Thyroid gland (tissue), 4 donors: ENCODE measurements at regions not wholly inside any gene's neighbourhood (a gene's known extent, or its start where the extent isn't known, plus 50 kb on each side); places are given as distances from the start of the nearest gene placed in this dataset.
"Not testable (repeated sequence)": the region's sequence is repeated elsewhere in the genome, so short reads cannot be mapped to it uniquely, and the experiment has no call there.

ENCODE experiments used
- DNase-seq, 2 donors: peaks; one replicate each; pipeline ENCODE4 v3.0.0-alpha.2; 2019
- H3K27ac ChIP-seq, 3 donors: fragments of 200-600 bp; sonication (generic); 1 replicate in 2 of 3; 2 replicates in 1 of 3; pipeline ENCODE4 v1.5.1; 2016 to 2019; ENCODE audit warnings: mild to moderate bottlenecking in 1 of 3, moderate library complexity in 1 of 3
- H3K27me3 ChIP-seq: fragments of 200-600 bp; sonication (generic); one replicate; pipeline ENCODE4 v1.5.1; 2019
- H3K36me3 ChIP-seq, 2 donors: fragments of 200-600 bp; sonication (generic); one replicate each; pipeline ENCODE4 v1.5.1; 2016 to 2019
- H3K4me1 ChIP-seq, 2 donors: fragments of 200-600 bp; sonication (generic); one replicate each; pipeline ENCODE4 v1.5.1; 2017 to 2019
- H3K4me3 ChIP-seq, 3 donors: fragments of 200-600 bp; sonication (generic); replicated peaks in 1 of 3; 1 replicate in 2 of 3; 2 replicates in 1 of 3; pipeline ENCODE4 v1.5.1; 2016; ENCODE audit warnings: mild to moderate bottlenecking in 1 of 3
- H3K9me3 ChIP-seq: fragments of 200-600 bp; sonication (generic); one replicate; pipeline ENCODE4 v1.5.1; 2017
- POLR2A ChIP-seq, 2 donors: fragments of 450-650 bp; IDR thresholded peaks; one replicate each; pipeline ENCODE4 v1.6.1; 2017; ENCODE audit warnings: antibody characterized with exemption in 2 of 2, mild to moderate bottlenecking in 2 of 2, moderate library complexity in 1 of 2
- WGBS, 2 donors: methylation state at CpG; one replicate each; pipeline ENCODE4 v1.1.5; 2017; 5-methylcytosine and 5-hydroxymethylcytosine counted together
- intact Hi-C: fragments of 100-400 bp; cut with DNase I; formaldehyde crosslinking; loops from one replicate; pipeline ENCODE4 v1.15.1; 2023
- TF ChIP-seq, protein P1 (sequence below), 6 experiments: fragments of 200-600 bp in 3 of 6; fragments of 450-650 bp in 3 of 6; sonication (generic) in 3 of 6; IDR thresholded peaks; one replicate each; pipeline ENCODE4 v1.5.1; 2016 to 2019; ENCODE audit warnings: antibody characterized with exemption in 6 of 6, mild to moderate bottlenecking in 2 of 6, inconsistent platforms in 1 of 6, moderate library complexity in 1 of 6

DNA sequence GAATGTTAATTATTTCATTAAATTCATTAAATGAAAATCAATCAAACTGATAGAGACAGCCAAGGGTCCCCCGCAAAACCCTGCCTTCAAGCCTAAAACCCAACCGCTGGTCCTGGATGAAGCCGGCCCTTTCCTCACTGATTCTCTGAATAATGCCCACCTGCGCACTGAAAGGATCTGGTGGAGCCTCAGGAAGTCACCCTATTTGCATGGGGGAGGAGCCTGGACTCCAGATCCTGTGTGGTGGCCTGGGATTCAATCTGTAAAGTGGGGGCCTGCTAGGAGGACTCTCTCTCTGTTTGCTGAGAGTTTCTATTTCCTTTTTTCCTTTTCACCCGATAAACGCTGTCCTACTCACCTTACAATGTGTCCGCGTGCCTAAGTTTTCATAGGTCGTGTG, 97.9 kb upstream of the ADAMTS3 start:
- H3K9me3 ChIP-seq, result no peaks in the 10 kb centered on the region
- no peaks in the 10 kb centered on the region for H3K36me3 ChIP-seq
- WGBS, 2 donors, result 86 to 89% methylated on average over 9 of the region's 9 CpGs

DNA sequence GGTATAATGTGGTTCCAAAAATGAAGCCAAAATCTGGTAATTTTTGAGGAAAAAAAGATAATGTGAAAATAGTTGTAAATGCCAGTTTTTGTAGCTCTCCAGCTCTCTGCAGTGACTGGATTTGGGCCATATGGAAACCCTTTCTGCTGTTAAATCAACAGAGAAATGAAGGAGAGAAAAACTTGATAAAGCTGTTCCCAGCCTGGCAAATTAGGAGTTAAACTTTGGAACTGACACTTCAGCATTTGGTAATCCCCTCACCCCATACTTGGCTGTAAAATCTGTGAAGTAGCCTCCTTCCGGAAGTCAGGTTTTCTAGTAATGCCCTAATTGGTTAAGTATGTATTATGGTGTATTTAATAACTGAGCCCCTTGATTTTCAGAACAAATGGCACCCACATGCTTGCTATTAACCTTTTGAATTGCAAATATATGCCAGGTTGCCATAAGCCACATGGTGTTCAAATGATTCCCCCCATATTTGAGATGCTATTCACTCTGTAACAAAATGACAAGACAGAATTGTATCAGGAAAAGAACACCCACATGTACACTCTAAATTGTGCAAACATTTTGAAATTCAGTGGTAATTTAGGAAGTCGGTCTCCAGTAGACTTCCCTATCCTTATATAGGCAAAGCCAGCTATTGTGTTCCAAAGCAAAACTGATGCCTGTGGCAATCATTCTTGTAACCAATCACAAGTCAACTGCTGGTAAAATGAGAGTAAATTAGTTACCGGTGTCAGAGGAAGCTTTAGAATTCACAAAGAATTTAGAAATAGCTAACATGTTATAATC, 96.3 kb upstream of the ADAMTS3 start:
- TF ChIP-seq, protein P1, sequence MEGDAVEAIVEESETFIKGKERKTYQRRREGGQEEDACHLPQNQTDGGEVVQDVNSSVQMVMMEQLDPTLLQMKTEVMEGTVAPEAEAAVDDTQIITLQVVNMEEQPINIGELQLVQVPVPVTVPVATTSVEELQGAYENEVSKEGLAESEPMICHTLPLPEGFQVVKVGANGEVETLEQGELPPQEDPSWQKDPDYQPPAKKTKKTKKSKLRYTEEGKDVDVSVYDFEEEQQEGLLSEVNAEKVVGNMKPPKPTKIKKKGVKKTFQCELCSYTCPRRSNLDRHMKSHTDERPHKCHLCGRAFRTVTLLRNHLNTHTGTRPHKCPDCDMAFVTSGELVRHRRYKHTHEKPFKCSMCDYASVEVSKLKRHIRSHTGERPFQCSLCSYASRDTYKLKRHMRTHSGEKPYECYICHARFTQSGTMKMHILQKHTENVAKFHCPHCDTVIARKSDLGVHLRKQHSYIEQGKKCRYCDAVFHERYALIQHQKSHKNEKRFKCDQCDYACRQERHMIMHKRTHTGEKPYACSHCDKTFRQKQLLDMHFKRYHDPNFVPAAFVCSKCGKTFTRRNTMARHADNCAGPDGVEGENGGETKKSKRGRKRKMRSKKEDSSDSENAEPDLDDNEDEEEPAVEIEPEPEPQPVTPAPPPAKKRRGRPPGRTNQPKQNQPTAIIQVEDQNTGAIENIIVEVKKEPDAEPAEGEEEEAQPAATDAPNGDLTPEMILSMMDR (IDR thresholded peaks at IDR 0.05), result no peak
- no peak for TF ChIP-seq POLR2A (IDR thresholded peaks at IDR 0.05)
- Histone ChIP-seq H3K4me3 (no peak overlapping the region), H3K27me3 (no peaks in the 10 kb centered on the region), H3K36me3 (no peaks in the 10 kb centered on the region), H3K4me1 (no peaks in the 10 kb centered on the region), H3K9me3 (no peaks in the 10 kb centered on the region), H3K27ac (no peak overlapping the region)
- WGBS, 2 donors, result 69 to 71% methylated on average over 3 of the region's 3 CpGs
- DNase-seq, result no peak
- intact Hi-C loops, result no loop called here

More for the DNA sequence above, 97.9 kb upstream of the ADAMTS3 start:
- H3K27ac ChIP-seq, result no peak overlapping the region
- intact Hi-C loops, result no loop called here
- DNase-seq, result no peak
- H3K27me3 ChIP-seq, result no peaks in the 10 kb centered on the region
- H3K4me3 ChIP-seq, result no peak overlapping the region
- H3K4me1 ChIP-seq, result no peaks in the 10 kb centered on the region
- TF ChIP-seq POLR2A (IDR thresholded peaks at IDR 0.05), result no peak
- TF ChIP-seq, protein P1 (IDR thresholded peaks at IDR 0.05), result no peak

DNA sequence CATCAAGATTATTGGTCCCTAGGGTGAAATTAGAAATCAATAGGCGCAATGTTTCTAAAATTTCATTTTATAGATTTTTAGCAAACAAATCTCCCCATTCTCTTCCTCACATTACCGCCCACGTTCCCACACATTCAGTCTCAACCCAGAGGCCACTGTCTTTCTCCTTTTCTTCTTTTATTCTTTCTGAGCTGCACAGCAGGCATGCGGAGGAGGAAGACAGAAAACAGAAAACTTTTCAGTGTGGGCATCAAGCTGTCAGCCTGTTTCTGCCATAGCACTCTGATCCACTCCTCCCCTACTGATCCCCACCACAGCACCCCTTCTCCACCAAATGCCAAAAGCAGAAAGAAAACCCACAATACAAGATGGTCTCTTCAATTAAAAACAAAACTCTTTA, 94.8 kb upstream of the ADAMTS3 start:
- Histone ChIP-seq H3K4me3 (no peak overlapping the region), H3K27ac (no peak overlapping the region), H3K4me1 (no peaks in the 10 kb centered on the region), H3K27me3 (no peaks in the 10 kb centered on the region), H3K36me3 (no peaks in the 10 kb centered on the region), H3K9me3 (no peaks in the 10 kb centered on the region)
- 80 to 86% methylated on average over 4 of the region's 4 CpGs for WGBS, 2 donors
- TF ChIP-seq POLR2A (IDR thresholded peaks at IDR 0.05), result no peak
- TF ChIP-seq, protein P1 (IDR thresholded peaks at IDR 0.05), result no peak
- DNase-seq, result no peak
- intact Hi-C loops, result no loop called here

DNA sequence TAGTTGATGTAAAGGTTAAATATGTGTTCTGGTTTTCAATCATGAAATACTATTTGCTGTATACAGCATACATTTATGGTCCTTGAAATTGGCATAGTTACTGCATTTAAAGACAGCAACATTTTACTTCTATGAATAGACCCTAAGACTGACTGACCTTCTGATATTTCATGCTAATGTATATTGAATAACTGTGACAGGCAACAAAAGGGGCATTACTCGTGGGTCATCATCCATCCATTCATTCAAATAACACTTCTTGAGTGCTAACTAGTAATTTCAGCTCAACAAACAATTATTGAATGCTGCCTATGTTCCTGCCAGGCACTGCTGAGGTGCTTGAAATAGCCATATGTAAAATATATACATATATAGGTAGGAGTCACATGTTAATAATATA, 92.8 kb upstream of the ADAMTS3 start:
- no peaks in the 10 kb centered on the region for H3K36me3 ChIP-seq
- H3K9me3 ChIP-seq, result no peaks in the 10 kb centered on the region
- TF ChIP-seq, protein P1 (IDR thresholded peaks at IDR 0.05), result no peak
- TF ChIP-seq POLR2A (IDR thresholded peaks at IDR 0.05), result no peak
- 75 to 85% methylated on average over 1 of the region's 1 CpG for WGBS, 2 donors
- no peaks in the 10 kb centered on the region for H3K27me3 ChIP-seq
- H3K4me1 ChIP-seq, result no peaks in the 10 kb centered on the region
- intact Hi-C loops, result no loop called here
- H3K4me3 ChIP-seq, result no peak overlapping the region
- no peak overlapping the region for H3K27ac ChIP-seq
- no peak for DNase-seq

DNA sequence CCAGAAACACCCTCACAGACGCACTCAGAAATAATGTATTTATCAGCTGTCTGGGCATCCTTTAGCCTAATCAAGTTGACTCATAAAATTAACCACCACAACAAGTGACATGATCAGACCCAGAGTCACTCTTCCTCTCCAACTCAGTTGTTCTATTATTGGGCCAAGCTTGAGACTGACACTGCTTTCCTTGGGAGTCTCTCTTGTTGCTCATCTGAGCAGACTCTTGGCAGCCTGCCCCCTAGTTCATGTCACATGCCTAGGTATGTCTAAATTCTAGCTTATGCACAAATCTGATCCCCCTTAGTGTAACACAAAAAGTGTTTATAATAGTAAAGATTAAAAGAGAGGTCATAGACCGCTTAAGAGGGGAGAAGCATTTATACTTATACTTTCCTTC, 72.6 kb upstream of the ADAMTS3 start:
- Histone ChIP-seq H3K4me3 (no peak overlapping the region), H3K27ac (no peak overlapping the region), H3K4me1 (no peaks in the 10 kb centered on the region), H3K27me3 (no peaks in the 10 kb centered on the region), H3K36me3 (no peaks in the 10 kb centered on the region), H3K9me3 (no peaks in the 10 kb centered on the region)
- intact Hi-C loops, result no loop called here
- TF ChIP-seq POLR2A (IDR thresholded peaks at IDR 0.05), result no peak
- TF ChIP-seq, protein P1 (IDR thresholded peaks at IDR 0.05), result no peak
- WGBS, 2 donors, result 90 to 96% methylated on average over 2 of the region's 2 CpGs
- peak in 1 of 2 donors; percentile 1 for DNase-seq

DNA sequence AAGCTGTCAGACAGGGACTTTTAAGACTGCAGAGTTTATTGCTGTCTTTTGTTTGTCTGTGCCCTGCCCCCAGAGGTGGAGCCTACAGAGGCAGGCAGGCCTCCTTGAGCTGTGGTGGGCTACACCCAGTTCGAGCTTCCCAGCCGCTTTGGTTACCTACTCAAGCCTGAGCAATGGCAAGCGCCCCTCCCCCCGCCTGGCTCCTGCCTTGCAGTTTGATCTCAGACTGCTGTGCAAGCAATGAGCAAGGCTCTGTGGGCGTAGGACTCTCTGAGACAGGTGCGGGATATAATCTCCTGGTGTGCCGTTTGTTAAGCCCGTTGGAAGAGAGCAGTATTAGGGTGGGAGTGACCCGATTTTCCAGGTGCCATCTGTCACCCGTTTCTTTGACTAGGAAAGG, 67.8 kb upstream of the ADAMTS3 start:
- intact Hi-C loops, DNase-seq, H3K36me3 ChIP-seq, H3K4me1 ChIP-seq, H3K27ac ChIP-seq, H3K27me3 ChIP-seq, H3K9me3 ChIP-seq, H3K4me3 ChIP-seq: not testable (repeated sequence)
- 91 to 93% methylated on average over 9 to 10 of the region's 10 CpGs for WGBS, 2 donors

DNA sequence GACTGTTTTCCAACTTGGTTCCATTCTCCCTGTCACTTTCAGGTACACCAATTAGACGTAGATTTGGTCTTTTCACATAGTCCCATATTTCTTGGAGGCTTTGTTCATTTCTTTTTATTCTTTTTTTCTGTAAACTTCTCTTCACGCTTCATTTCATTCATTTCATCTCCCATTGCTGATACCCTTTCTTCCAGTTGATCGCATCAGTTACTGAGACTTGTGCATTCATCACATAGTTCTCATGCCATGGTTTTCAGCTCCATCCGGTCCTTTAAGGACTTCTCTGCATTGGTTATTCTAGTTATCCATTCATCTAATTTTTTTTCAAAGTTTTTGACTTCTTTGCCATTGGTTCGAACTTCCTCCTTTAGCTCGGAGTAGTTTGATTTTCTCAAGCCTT, 66.9 kb upstream of the ADAMTS3 start:
- H3K4me1 ChIP-seq, intact Hi-C loops, DNase-seq, H3K36me3 ChIP-seq, H3K9me3 ChIP-seq, H3K27ac ChIP-seq, H3K27me3 ChIP-seq, H3K4me3 ChIP-seq: not testable (repeated sequence)
- WGBS, 2 donors, result 91 to 94% methylated on average over 6 of the region's 6 CpGs

DNA sequence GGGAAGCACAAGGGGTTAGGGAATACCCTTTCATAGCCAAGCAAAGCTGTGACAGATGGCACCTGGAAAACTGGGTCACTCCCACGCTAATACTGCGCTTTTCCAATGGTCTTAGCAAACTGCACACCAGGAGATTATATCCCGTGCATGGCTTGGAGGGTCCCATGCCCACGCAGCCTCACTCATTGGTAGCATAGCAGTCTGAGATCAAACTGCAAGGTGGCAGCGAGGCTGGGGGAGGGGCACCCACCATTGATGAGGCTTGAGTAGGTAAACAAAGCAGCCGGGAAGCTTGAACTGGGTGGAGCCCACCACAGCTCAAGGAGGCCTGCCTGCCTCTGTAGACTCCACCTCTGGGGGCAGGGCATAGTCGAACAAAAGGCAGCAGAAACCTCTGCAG, 63.2 kb upstream of the ADAMTS3 start:
- WGBS, 2 donors, result 90 to 93% methylated on average over 7 of the region's 7 CpGs
- H3K4me1 ChIP-seq, H3K27me3 ChIP-seq, H3K4me3 ChIP-seq, H3K36me3 ChIP-seq, H3K27ac ChIP-seq, intact Hi-C loops, H3K9me3 ChIP-seq, DNase-seq: not testable (repeated sequence)
